GM21723 (cell line): ENCODE measurements at regions not wholly inside any gene's neighbourhood (a gene's known extent, or its start where the extent isn't known, plus 50 kb on each side); places are given as distances from the start of the nearest gene placed in this dataset.

ENCODE experiments used
- ATAC-seq: cut with Tn5 transposase; IDR thresholded peaks from one replicate; pipeline ENCODE4 v1.9.1; 2021; ENCODE audit warnings: mild to moderate bottlenecking, moderate library complexity; ENCODE audit not compliant: unreplicated experiment

- no peak for ATAC-seq
Measured at GRCh38 chr13:85247780-85248179, 551.4 kb downstream of the SLITRK6 start.

- ATAC-seq, result no peak
Measured at GRCh38 chr13:85243831-85244230, 555.4 kb downstream of the SLITRK6 start.

GRCh38 chr13:85241060-85241459 is 558.2 kb downstream of the SLITRK6 start:
- no peak for ATAC-seq

GRCh38 chr13:85236413-85236812 is 562.8 kb downstream of the SLITRK6 start:
- ATAC-seq, result no peak

- ATAC-seq, result no peak
Measured at GRCh38 chr13:85230691-85231093, 568.5 kb downstream of the SLITRK6 start.

GRCh38 chr13:85228692-85229091 is 570.5 kb downstream of the SLITRK6 start:
- ATAC-seq, result no peak

GRCh38 chr13:85223883-85224656 is 575.1 kb downstream of the SLITRK6 start:
- ATAC-seq, result no peak

- ATAC-seq, result no peak
Measured at GRCh38 chr13:85216576-85216975, 582.6 kb downstream of the SLITRK6 start.

- ATAC-seq, result no peak
Measured at GRCh38 chr13:85212692-85213091, 586.5 kb downstream of the SLITRK6 start.

GRCh38 chr13:85204668-85205344 is 594.4 kb downstream of the SLITRK6 start:
- ATAC-seq, result no peak

GRCh38 chr13:85197431-85197830 is 601.8 kb downstream of the SLITRK6 start:
- no peak for ATAC-seq

- no peak for ATAC-seq
Measured at GRCh38 chr13:85194482-85194881, 604.7 kb downstream of the SLITRK6 start.

GRCh38 chr13:85191996-85192718 is 607.1 kb downstream of the SLITRK6 start:
- ATAC-seq, result no peak

GRCh38 chr13:85186356-85187045 is 612.7 kb downstream of the SLITRK6 start:
- ATAC-seq, result no peak

GRCh38 chr13:85174291-85174690 is 624.9 kb downstream of the SLITRK6 start:
- no peak for ATAC-seq

- no peak for ATAC-seq
Measured at GRCh38 chr13:85170372-85170771, 628.8 kb downstream of the SLITRK6 start.

GRCh38 chr13:85166891-85167290 is 632.3 kb downstream of the SLITRK6 start:
- ATAC-seq, result no peak

GRCh38 chr13:85163063-85163462 is 636.2 kb downstream of the SLITRK6 start:
- ATAC-seq, result no peak

GRCh38 chr13:85148009-85148408 is 651.2 kb downstream of the SLITRK6 start:
- no peak for ATAC-seq

GRCh38 chr13:85142351-85142927 is 656.8 kb downstream of the SLITRK6 start:
- no peak for ATAC-seq

- ATAC-seq, result no peak
Measured at GRCh38 chr13:85141401-85141800, 657.8 kb downstream of the SLITRK6 start.
